HG03060 (cell line): ENCODE measurements at regions not wholly inside any gene's neighbourhood (a gene's known extent, or its start where the extent isn't known, plus 50 kb on each side); places are given as distances from the start of the nearest gene placed in this dataset.

Source experiments
- ATAC-seq: cut with Tn5 transposase; IDR thresholded peaks from one replicate; pipeline ENCODE4 v1.9.1; 2021; ENCODE audit warnings: low read depth, moderate number of reproducible peaks; ENCODE audit not compliant: unreplicated experiment

DNA sequence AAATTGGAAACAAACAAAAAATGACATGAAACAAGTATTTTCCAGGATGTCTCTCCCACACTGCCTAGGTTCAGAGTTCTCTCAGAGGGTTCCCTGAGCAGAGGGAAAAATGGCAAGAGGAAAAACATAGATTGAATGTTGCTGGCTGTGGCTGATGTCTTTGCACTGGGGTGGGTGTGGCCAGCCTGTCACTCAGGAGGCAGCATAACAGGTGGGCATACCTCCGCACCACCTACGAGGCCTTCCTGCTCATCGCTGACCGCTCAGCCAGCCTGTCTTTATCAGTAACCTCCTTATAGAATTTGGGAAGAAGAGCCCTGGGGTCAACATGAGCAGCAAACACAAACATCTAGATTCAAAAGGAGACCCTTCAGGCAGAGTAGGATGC, 216.6 kb upstream of the UMPS start:
- no peak for ATAC-seq

DNA sequence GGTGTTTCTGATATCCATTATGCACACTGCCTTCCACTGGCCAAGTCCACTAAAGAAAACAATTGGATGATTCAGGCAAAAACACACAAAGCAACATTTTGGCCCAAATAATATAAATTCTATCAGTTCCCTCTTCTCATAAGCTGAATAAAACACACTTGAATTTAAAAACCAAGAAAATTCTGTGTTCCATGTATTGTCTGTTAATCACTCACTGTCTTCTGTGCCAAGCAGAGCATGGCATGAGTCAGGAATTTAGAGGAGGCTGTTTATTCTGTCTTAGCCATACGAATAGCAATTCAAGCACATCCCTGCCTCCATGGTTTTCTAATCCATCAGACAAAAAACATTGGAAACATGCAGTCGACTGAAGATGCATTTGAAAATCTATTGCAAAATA, 215.6 kb upstream of the UMPS start:
- no peak for ATAC-seq

DNA sequence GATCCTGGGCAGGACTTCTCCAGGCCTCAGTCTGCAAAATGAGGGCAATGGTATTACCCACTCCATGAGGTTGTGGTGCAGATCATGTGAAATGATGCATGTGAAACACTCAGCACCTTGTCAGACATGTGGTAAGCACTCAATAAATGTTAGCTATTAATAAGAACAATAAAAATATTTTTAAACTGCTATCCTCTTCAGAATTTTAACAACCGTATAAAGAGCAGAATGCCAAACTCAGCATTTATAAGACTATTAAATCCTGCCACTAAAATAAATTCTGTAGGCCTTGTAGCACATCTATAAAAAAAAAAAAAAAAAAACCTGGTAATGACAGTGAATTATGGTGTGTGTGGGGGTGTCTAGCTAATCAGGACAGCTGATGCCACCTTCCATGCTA, 213.9 kb upstream of the UMPS start:
- ATAC-seq: no peak

DNA sequence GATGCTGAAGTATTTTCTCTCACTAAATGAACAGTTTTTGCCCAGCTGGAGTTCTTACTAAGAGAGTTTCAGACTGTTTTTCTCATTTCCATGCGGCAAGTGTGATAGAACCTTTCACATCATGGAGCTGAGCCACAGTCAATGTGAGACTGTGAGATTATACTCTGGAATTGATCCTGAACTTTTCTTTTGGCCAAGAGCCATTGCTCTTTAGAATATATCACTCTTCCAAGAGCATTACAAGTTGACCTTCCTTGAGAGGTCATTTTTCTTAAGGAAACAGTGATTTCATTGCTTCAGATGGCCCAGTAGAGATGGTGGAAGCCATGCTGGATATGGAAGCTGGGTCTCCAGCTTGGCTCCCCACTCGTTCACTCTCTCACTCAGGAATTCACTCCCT, 212.9 kb upstream of the UMPS start:
- ATAC-seq: no peak

- no peak for ATAC-seq
Measured at GRCh38 chr3:124518350-124518749, 211.9 kb upstream of the UMPS start.

DNA sequence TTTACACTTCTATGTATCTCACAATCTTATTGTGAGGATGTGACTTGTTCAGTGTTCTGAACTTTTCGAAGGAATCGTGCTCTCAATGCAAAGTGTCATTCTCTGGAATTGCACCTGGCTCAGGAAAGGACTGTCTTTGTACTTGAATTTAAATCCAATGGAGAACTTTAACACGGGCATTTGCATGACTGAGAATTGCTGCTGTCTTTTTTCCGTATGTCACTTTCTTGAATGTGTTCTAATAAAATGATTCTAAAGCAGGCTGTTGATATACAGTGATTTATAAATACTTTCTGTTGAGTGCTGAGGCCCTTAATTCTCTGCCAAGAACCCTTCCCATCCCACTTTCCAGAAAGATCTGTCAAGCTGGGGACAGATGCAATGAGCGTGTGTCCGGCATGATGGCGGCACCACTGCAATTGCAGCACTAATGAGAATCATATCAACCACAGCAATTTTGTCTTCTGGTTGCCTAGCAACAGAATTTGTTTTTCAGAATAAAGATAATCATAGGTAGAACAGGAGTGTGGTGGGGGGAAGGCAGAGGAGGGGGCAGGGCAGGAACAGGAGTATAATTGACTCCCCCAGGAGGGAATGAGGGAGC, 210.6 kb upstream of the UMPS start:
- ATAC-seq: no peak

DNA sequence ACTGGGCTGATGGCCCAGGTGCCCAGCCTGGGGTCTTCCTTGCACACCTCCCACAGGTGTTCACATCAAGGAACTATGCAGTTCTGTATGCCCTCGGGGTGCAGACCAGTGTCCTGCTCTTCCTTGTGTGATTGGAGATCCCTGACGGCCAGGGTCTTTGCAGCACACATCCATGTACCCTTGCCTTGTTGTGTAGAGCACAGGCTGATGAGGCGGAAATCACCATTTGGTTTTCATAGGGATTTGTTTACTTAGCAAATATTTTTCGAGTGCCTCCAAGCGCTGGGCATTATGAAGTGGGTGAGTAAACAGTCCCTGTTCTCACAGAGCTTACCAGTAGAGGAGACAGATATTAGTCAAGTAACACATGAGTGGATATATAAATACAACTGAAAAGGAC, 209.3 kb upstream of the UMPS start:
- no peak for ATAC-seq

DNA sequence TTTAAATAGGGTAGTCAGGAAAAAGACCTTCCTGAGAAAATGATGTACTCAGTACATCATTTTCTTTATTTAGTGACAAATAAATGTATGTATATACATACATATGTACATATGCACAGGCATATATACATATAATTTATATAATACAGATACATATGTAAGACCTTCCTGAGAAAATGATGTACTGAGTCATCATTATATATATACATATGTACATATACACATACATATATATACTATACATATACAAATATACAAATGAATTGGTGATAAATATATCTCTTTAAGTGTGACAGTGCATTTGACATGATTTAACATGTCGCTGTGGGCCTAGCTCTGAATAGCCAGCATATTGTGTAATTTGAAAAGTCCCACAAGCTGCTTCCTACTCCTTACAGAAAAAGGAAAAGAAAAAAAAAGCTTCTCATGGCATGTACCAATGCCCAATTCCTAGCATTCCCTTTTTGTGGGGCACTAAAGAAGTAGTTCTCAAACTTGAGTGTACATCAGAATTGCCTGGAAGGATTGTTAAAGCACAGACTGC, 208.1 kb upstream of the UMPS start:
- ATAC-seq: no peak

DNA sequence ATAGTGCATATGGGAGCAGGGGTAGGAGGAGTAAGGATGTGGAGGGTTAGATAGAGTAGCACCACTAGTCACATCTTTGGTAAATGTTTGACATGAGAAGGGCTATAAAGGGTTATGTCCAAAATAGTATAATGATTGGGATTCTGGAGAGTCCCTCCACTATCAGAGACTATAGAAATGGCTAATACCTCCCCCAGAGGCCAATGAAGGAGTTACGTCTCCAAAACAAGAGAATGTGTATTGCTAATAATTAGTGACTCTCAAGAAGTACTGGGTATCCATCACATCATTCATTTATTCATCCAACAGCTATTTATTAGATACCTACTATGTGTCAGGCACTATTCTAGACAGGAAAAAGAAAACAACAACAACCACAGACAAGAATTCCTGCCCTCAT, 203.7 kb upstream of the UMPS start:
- no peak for ATAC-seq

DNA sequence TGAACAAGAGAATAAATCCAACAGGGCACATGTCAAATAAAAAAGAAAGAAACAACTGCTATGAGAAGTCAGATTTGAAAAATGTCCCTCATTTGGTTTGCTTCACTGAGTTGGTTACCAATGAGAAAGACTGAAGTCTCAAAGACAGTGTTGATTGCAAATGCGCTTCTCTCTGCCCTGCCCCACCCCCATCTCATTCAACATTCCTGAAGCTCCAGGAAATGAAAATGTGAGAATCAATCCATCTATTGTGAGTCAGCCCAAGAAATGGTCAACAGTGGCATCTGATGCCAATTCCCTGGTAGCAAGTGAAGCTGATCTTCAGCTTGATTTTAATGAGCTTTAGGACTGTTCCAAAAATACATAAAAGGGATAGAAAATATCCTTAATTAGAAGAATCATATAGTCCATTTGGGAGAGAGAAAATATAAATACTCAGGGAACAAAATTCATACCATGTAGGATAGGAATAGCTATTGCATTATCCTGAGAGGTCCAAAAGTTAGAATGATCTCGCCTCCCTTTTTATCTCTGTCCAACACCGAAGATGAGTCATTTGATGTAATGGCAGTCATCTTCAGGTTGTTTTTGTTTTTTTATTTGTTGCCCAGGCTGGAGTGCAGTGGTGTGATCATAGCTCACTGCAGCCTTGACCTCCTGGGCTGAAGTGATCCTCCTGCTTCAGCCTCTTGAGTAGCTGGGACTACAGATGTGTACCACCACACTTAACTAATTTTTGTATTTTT, 200.3 kb upstream of the UMPS start:
- ATAC-seq: no peak

GRCh38 chr3:124530916-124531315, 199.3 kb upstream of the UMPS start:
- no peak for ATAC-seq

DNA sequence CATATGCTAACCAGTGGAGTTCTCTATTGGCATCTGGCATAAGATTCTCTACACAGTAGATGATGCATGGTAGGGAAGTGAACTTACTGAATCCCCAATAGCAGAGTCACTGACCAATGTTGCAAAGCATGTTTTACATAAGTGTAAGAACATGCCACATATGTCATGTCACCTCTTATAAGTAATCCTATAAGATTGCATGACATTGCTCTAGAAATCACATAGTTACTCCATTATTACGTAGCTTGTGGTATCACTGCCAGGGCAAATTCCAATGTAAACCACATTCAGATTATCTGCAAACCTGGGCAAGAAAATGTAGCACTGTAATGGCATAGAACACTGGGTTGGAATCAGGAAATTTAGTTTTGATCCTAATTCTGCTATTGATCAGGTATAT, 198.2 kb upstream of the UMPS start:
- ATAC-seq: no peak

DNA sequence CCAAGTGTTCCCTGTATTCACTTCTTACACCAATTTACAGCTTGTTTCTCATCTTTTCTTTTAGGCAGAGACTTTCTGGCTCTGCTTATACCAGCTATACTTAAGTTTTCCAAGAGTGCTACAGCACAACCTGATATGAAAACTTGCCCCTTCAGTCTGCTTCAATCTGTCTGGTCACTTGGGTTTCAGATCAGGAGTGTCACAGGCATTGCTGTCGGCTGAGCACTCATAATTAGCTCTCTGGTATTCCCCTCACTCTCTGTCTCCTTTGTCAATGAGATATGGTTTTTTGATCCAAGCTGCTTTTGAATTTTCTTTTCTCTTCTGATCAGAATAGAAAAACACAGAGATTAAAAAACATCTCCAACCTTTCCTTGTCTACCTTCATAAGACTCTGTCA, 194.9 kb upstream of the UMPS start:
- no peak for ATAC-seq

- ATAC-seq: no peak
Measured at GRCh38 chr3:124540550-124541211, 189.6 kb upstream of the UMPS start.

DNA sequence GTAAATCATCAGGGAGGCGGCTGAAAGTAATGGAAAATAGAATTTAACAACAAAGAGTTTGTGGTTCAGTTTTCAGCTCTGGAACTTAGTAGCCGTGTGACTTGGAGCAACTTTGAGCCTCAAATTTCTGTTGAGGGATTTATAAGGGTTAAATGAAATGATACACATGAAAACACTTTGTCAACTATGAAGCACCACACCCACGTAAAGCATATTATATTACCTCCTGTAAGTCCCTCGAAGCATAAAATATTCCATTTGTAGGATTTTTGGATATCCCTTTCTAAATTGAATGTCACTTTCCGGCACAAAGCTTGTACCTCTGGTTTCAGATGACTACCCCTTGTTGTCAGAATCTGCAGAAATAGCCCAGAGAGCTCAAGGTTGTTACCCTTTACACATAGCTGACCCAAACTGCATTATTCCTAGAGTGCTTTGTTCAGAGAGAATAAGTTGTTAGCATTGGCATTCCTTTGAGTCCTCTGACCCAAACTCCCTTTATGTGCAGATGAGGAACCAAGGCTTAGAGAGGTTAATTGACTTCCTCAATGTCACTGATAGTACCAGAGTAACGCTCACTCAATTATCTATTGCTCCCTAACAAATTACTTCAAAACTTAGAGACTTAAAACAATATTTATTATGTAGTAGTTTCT, 187.9 kb upstream of the UMPS start:
- no peak for ATAC-seq

- no peak for ATAC-seq
Measured at GRCh38 chr3:124545891-124546290, 184.4 kb upstream of the UMPS start.

GRCh38 chr3:124552224-124552623, 178.0 kb upstream of the UMPS start:
- no peak for ATAC-seq

- ATAC-seq: no peak
Measured at GRCh38 chr3:124553178-124553577, 177.1 kb upstream of the UMPS start.

DNA sequence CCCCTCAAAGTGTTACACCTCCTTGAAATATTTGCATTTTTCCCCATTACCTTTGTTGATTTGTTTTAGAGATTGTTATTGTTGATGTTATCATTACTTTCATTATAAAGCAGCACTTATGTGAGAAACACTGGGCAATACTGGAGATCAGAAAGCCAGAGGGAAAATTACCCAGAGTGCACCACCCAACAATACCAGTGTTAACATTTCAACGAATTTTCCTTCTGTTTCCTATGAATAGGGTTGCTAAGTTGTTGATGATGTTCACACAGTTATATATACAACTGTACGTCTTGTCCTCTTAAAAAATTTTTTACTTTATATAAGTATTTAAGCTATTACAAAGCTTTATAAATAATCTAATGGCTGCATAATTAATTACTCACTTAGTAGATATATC, 173.6 kb upstream of the UMPS start:
- ATAC-seq: no peak

GRCh38 chr3:124557433-124558232, 172.6 kb upstream of the UMPS start:
- ATAC-seq: no peak
